ENCODE measurements at regions not wholly inside any gene's neighbourhood (a gene's known extent, or its start where the extent isn't known, plus 50 kb on each side); places are given as distances from the start of the nearest gene placed in this dataset.

- no peaks in the 10 kb centered on the region for H3K27me3 ChIP-seq (ENCODE audit: insufficient read depth, low read length)
- TF ChIP-seq, protein P1, sequence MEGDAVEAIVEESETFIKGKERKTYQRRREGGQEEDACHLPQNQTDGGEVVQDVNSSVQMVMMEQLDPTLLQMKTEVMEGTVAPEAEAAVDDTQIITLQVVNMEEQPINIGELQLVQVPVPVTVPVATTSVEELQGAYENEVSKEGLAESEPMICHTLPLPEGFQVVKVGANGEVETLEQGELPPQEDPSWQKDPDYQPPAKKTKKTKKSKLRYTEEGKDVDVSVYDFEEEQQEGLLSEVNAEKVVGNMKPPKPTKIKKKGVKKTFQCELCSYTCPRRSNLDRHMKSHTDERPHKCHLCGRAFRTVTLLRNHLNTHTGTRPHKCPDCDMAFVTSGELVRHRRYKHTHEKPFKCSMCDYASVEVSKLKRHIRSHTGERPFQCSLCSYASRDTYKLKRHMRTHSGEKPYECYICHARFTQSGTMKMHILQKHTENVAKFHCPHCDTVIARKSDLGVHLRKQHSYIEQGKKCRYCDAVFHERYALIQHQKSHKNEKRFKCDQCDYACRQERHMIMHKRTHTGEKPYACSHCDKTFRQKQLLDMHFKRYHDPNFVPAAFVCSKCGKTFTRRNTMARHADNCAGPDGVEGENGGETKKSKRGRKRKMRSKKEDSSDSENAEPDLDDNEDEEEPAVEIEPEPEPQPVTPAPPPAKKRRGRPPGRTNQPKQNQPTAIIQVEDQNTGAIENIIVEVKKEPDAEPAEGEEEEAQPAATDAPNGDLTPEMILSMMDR (IDR thresholded peaks at IDR 0.05; ENCODE audit: insufficient read depth, low read depth, low read length), result no peak
- no peak for TF ChIP-seq EZH2 (IDR thresholded peaks at IDR 0.05; ENCODE audit: insufficient read depth, low read length)
- H3K4me3 ChIP-seq (ENCODE audit: insufficient read depth, low read depth, low read length), result no peak overlapping the region
- Mint-ChIP-seq H3K9me3 (ENCODE audit: unreplicated experiment) (peaks cover 3% of the 10 kb centered on the region), H3K27ac (ENCODE audit: unreplicated experiment) (no peak overlapping the region), H3K4me1 (ENCODE audit: low read depth, unreplicated experiment) (peaks cover 13% of the 10 kb centered on the region), H3K36me3 (ENCODE audit: low read depth, unreplicated experiment) (no peaks in the 10 kb centered on the region), H3K27me3 (ENCODE audit: low read depth, unreplicated experiment) (no peaks in the 10 kb centered on the region), H3K4me3 (ENCODE audit: unreplicated experiment) (no peak overlapping the region)
- H3K4me1 ChIP-seq (ENCODE audit: insufficient read depth, low read length), result no peaks in the 10 kb centered on the region
- H3K79me2 ChIP-seq (ENCODE audit: insufficient read depth, low read length), result no peaks in the 10 kb centered on the region
- no peak for FAIRE-seq
- H4K20me1 ChIP-seq (ENCODE audit: insufficient read depth, low read length), result no peaks in the 10 kb centered on the region
- H3K9ac ChIP-seq (ENCODE audit: low read length), result no peak overlapping the region
- no peak for DNase-seq (ENCODE audit: low read depth)
- no peak overlapping the region for H3K4me2 ChIP-seq (ENCODE audit: low read length)
- H3K27ac ChIP-seq (ENCODE audit: low read depth, low read length), result no peak overlapping the region
- H3K36me3 ChIP-seq (ENCODE audit: insufficient read depth, low read length), result no peaks in the 10 kb centered on the region
- H3K9me3 ChIP-seq (ENCODE audit: insufficient read depth, low read depth, low read length), result no peaks in the 10 kb centered on the region
- H2AFZ ChIP-seq (ENCODE audit: low read depth, low read length), result no peak overlapping the region
Measured at GRCh38 chr13:47413526-47413925, 516.7 kb upstream of the HTR2A start.

- Histone ChIP-seq H4K20me1 (ENCODE audit: insufficient read depth, low read length) (no peaks in the 10 kb centered on the region), H3K27me3 (ENCODE audit: insufficient read depth, low read length) (no peaks in the 10 kb centered on the region), H3K4me3 (ENCODE audit: insufficient read depth, low read depth, low read length) (no peak overlapping the region), H3K79me2 (ENCODE audit: insufficient read depth, low read length) (no peaks in the 10 kb centered on the region), H3K27ac (ENCODE audit: low read depth, low read length) (no peak overlapping the region), H3K4me2 (ENCODE audit: low read length) (no peak overlapping the region), H3K4me1 (ENCODE audit: insufficient read depth, low read length) (no peaks in the 10 kb centered on the region), H2AFZ (ENCODE audit: low read depth, low read length) (no peak overlapping the region), H3K9ac (ENCODE audit: low read length) (no peak overlapping the region), H3K9me3 (ENCODE audit: insufficient read depth, low read depth, low read length) (no peaks in the 10 kb centered on the region), H3K36me3 (ENCODE audit: insufficient read depth, low read length) (no peaks in the 10 kb centered on the region)
- H3K4me3 Mint-ChIP-seq (ENCODE audit: unreplicated experiment), result no peak overlapping the region
- H3K9me3 Mint-ChIP-seq (ENCODE audit: unreplicated experiment), result peaks cover 3% of the 10 kb centered on the region
- peaks cover 13% of the 10 kb centered on the region for H3K4me1 Mint-ChIP-seq (ENCODE audit: low read depth, unreplicated experiment)
- no peaks in the 10 kb centered on the region for H3K27me3 Mint-ChIP-seq (ENCODE audit: low read depth, unreplicated experiment)
- H3K36me3 Mint-ChIP-seq (ENCODE audit: low read depth, unreplicated experiment), result no peaks in the 10 kb centered on the region
- no peak overlapping the region for H3K27ac Mint-ChIP-seq (ENCODE audit: unreplicated experiment)
- no peak for TF ChIP-seq EZH2 (IDR thresholded peaks at IDR 0.05; ENCODE audit: insufficient read depth, low read length)
- TF ChIP-seq, protein P1 (IDR thresholded peaks at IDR 0.05; ENCODE audit: insufficient read depth, low read depth, low read length), result no peak
- FAIRE-seq (no peak), DNase-seq (ENCODE audit: low read depth) (peak; percentile 16)
Measured at GRCh38 chr13:47413112-47413511, 516.3 kb upstream of the HTR2A start.

GRCh38 chr13:47409778-47410177 lies 512.9 kb upstream of the HTR2A start:
- TF ChIP-seq, protein P1 (IDR thresholded peaks at IDR 0.05; ENCODE audit: insufficient read depth, low read depth, low read length), result no peak
- no peak for TF ChIP-seq EZH2 (IDR thresholded peaks at IDR 0.05; ENCODE audit: insufficient read depth, low read length)
- no peaks in the 10 kb centered on the region for H3K36me3 Mint-ChIP-seq (ENCODE audit: low read depth, unreplicated experiment)
- Histone ChIP-seq H2AFZ (ENCODE audit: low read depth, low read length) (no peak overlapping the region), H3K4me2 (ENCODE audit: low read length) (no peak overlapping the region), H3K27ac (ENCODE audit: low read depth, low read length) (no peak overlapping the region), H3K9ac (ENCODE audit: low read length) (no peak overlapping the region), H3K36me3 (ENCODE audit: insufficient read depth, low read length) (no peaks in the 10 kb centered on the region), H4K20me1 (ENCODE audit: insufficient read depth, low read length) (no peaks in the 10 kb centered on the region), H3K4me3 (ENCODE audit: insufficient read depth, low read depth, low read length) (no peak overlapping the region), H3K79me2 (ENCODE audit: insufficient read depth, low read length) (no peaks in the 10 kb centered on the region), H3K9me3 (ENCODE audit: insufficient read depth, low read depth, low read length) (no peaks in the 10 kb centered on the region), H3K27me3 (ENCODE audit: insufficient read depth, low read length) (no peaks in the 10 kb centered on the region), H3K4me1 (ENCODE audit: insufficient read depth, low read length) (no peaks in the 10 kb centered on the region)
- no peak for FAIRE-seq
- H3K4me3 Mint-ChIP-seq (ENCODE audit: unreplicated experiment), result no peak overlapping the region
- peaks cover 9% of the 10 kb centered on the region for H3K4me1 Mint-ChIP-seq (ENCODE audit: low read depth, unreplicated experiment)
- no peaks in the 10 kb centered on the region for H3K27me3 Mint-ChIP-seq (ENCODE audit: low read depth, unreplicated experiment)
- no peak overlapping the region for H3K27ac Mint-ChIP-seq (ENCODE audit: unreplicated experiment)
- no peaks in the 10 kb centered on the region for H3K9me3 Mint-ChIP-seq (ENCODE audit: unreplicated experiment)
- no peak for DNase-seq (ENCODE audit: low read depth)

Measured in astrocyte (in vitro differentiated cells and primary cell).